ENCODE measurements at regions not wholly inside any gene's neighbourhood (a gene's known extent, or its start where the extent isn't known, plus 50 kb on each side); places are given as distances from the start of the nearest gene placed in this dataset.
"Not testable (repeated sequence)": the region's sequence is repeated elsewhere in the genome, so short reads cannot be mapped to it uniquely, and the experiment has no call there.

- H3K9me3 Mint-ChIP-seq (ENCODE audit: low read depth, unreplicated experiment) = no peaks in the 10 kb centered on the region
- no TSS peak for BruUV-seq (replicated peaks)
- DNase-seq = no peak
- TF ChIP-seq, protein P1, sequence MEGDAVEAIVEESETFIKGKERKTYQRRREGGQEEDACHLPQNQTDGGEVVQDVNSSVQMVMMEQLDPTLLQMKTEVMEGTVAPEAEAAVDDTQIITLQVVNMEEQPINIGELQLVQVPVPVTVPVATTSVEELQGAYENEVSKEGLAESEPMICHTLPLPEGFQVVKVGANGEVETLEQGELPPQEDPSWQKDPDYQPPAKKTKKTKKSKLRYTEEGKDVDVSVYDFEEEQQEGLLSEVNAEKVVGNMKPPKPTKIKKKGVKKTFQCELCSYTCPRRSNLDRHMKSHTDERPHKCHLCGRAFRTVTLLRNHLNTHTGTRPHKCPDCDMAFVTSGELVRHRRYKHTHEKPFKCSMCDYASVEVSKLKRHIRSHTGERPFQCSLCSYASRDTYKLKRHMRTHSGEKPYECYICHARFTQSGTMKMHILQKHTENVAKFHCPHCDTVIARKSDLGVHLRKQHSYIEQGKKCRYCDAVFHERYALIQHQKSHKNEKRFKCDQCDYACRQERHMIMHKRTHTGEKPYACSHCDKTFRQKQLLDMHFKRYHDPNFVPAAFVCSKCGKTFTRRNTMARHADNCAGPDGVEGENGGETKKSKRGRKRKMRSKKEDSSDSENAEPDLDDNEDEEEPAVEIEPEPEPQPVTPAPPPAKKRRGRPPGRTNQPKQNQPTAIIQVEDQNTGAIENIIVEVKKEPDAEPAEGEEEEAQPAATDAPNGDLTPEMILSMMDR (IDR thresholded peaks at IDR 0.05; ENCODE audit: unreplicated experiment) = no peak
- no peak overlapping the region for H3K27ac Mint-ChIP-seq (ENCODE audit: unreplicated experiment)
- no peaks in the 10 kb centered on the region for H3K4me1 Mint-ChIP-seq (ENCODE audit: low read depth, unreplicated experiment)
- CTCF ChIA-PET = no interaction called here
- H3K27me3 Mint-ChIP-seq (ENCODE audit: unreplicated experiment) = no peaks in the 10 kb centered on the region
- no peaks in the 10 kb centered on the region for H3K36me3 Mint-ChIP-seq (ENCODE audit: insufficient read depth, unreplicated experiment)
- no peak overlapping the region for H3K4me3 Mint-ChIP-seq (ENCODE audit: low read depth, unreplicated experiment)
- intact Hi-C loops (cut with micrococcal nuclease; ENCODE audit: unreplicated experiment) = no loop called here
These were observed 65.5 kb upstream of the KLF7 start for GRCh38 chr2:207231106-207231865.

DNA sequence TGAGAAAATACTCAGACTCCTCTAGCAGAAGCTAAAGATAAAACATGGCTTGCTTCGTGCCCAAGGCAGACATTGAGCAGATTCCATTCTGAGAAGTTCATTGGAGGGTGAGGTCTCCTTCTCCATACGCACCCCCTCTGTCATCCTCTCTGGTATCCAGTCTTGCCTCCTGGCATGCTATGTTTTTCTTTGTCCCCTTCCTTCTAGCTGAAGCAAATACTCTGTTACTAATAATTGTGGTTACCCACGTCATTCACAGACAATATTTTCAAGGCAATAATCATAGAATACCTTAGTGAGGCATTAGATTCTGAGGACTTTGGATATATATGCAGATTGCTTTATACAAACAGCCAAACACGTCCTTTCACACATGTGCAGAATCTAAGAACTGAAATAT lies 66.2 kb upstream of the KLF7 start:
- TF ChIP-seq, protein P1 (IDR thresholded peaks at IDR 0.05; ENCODE audit: unreplicated experiment) = no peak
- H3K4me1 Mint-ChIP-seq (ENCODE audit: low read depth, unreplicated experiment) = no peaks in the 10 kb centered on the region
- intact Hi-C loops (cut with micrococcal nuclease; ENCODE audit: unreplicated experiment) = no loop called here
- H3K27ac Mint-ChIP-seq (ENCODE audit: unreplicated experiment) = no peak overlapping the region
- H3K36me3 Mint-ChIP-seq (ENCODE audit: insufficient read depth, unreplicated experiment) = no peaks in the 10 kb centered on the region
- CTCF ChIA-PET = no interaction called here
- BruUV-seq (replicated peaks) = no TSS peak
- H3K27me3 Mint-ChIP-seq (ENCODE audit: unreplicated experiment) = no peaks in the 10 kb centered on the region
- H3K9me3 Mint-ChIP-seq (ENCODE audit: low read depth, unreplicated experiment) = no peaks in the 10 kb centered on the region
- no peak for DNase-seq
- no peak overlapping the region for H3K4me3 Mint-ChIP-seq (ENCODE audit: low read depth, unreplicated experiment)

- H3K9me3 Mint-ChIP-seq (ENCODE audit: low read depth, unreplicated experiment); DNase-seq; CTCF ChIA-PET; H3K27ac Mint-ChIP-seq (ENCODE audit: unreplicated experiment); H3K27me3 Mint-ChIP-seq (ENCODE audit: unreplicated experiment); H3K4me3 Mint-ChIP-seq (ENCODE audit: low read depth, unreplicated experiment); H3K4me1 Mint-ChIP-seq (ENCODE audit: low read depth, unreplicated experiment); BruUV-seq (replicated peaks); H3K36me3 Mint-ChIP-seq (ENCODE audit: insufficient read depth, unreplicated experiment); intact Hi-C loops (cut with micrococcal nuclease; ENCODE audit: unreplicated experiment): not testable (repeated sequence)
These were observed 67.4 kb upstream of the KLF7 start for GRCh38 chr2:207233141-207233540.

DNA sequence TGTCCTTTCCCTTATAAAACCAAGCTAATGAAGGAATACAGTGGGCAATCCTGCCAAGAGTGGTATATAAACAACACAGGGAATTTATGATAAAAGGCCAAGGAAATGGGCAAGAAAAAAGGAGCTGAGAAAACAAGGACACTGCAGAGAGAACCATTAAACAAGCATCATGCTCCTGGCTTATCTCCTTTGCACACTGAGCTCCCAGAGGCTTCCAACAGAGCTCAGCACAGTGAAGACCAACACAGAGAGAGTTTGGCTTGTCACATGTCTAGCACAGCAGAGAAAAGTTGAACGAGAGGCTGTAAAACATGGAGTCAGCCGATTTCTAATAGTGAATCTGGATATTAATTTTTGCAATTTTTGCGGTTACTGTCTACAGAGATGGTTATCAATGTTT lies 68.0 kb upstream of the KLF7 start:
- CTCF ChIA-PET = no interaction called here
- intact Hi-C loops (cut with micrococcal nuclease; ENCODE audit: unreplicated experiment) = no loop called here
- TF ChIP-seq, protein P1 (IDR thresholded peaks at IDR 0.05; ENCODE audit: unreplicated experiment) = no peak
- no peak overlapping the region for H3K4me3 Mint-ChIP-seq (ENCODE audit: low read depth, unreplicated experiment)
- no peaks in the 10 kb centered on the region for H3K36me3 Mint-ChIP-seq (ENCODE audit: insufficient read depth, unreplicated experiment)
- H3K27me3 Mint-ChIP-seq (ENCODE audit: unreplicated experiment) = no peaks in the 10 kb centered on the region
- no peaks in the 10 kb centered on the region for H3K9me3 Mint-ChIP-seq (ENCODE audit: low read depth, unreplicated experiment)
- no TSS peak for BruUV-seq (replicated peaks)
- H3K27ac Mint-ChIP-seq (ENCODE audit: unreplicated experiment) = no peak overlapping the region
- no peaks in the 10 kb centered on the region for H3K4me1 Mint-ChIP-seq (ENCODE audit: low read depth, unreplicated experiment)
- DNase-seq = no peak

- CTCF ChIA-PET = no interaction called here
- TF ChIP-seq, protein P1 (IDR thresholded peaks at IDR 0.05; ENCODE audit: unreplicated experiment) = no peak
- Mint-ChIP-seq H3K9me3 (ENCODE audit: low read depth, unreplicated experiment) (no peaks in the 10 kb centered on the region), H3K27ac (ENCODE audit: unreplicated experiment) (no peak overlapping the region), H3K27me3 (ENCODE audit: unreplicated experiment) (no peaks in the 10 kb centered on the region), H3K4me1 (ENCODE audit: low read depth, unreplicated experiment) (no peaks in the 10 kb centered on the region), H3K36me3 (ENCODE audit: insufficient read depth, unreplicated experiment) (no peaks in the 10 kb centered on the region), H3K4me3 (ENCODE audit: low read depth, unreplicated experiment) (no peak overlapping the region)
- no peak for DNase-seq
- BruUV-seq (replicated peaks) = no TSS peak
- intact Hi-C loops (cut with micrococcal nuclease; ENCODE audit: unreplicated experiment) = no loop called here
These were observed 69.9 kb upstream of the KLF7 start for GRCh38 chr2:207235621-207236020.
